ENCODE measurements at regions not wholly inside any gene's neighbourhood (a gene's known extent, or its start where the extent isn't known, plus 50 kb on each side); places are given as distances from the start of the nearest gene placed in this dataset.
"Not testable (repeated sequence)": the region's sequence is repeated elsewhere in the genome, so short reads cannot be mapped to it uniquely, and the experiment has no call there.

DNA sequence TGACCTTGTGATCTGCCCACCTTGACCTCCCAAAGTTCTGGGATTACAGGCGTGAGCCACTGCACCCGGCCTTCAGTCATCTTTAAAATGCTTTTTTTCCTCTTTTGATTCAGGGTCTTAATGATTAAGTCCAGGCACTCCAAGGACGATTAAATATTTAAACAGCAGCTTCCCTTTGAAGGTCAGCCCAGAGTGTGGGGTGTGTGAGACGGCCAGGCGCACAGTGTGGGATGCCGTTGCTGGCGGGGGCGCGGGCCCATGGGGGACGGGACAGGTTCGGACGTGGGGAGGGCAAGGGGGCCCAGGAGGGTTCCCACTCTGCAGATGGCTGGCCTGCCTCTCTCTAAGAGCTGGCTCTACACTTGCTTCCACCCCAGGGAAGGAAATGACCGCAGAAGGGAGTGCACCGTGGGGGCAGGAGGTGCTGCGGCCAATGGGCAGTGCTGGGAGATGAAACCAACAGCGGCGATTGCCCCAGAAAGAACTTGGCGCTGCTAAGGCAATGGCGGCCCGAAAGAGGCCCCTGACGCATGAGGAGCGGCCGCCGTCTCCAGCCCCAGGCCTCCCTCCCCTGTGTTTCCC lies 4445.7 kb upstream of the TPTE start:
- not testable (repeated sequence) for TF ChIP-seq CTCF (IDR thresholded peaks at IDR 0.05; ENCODE audit: low read depth, low read length); EZH2phosphoT487 (IDR thresholded peaks at IDR 0.05; ENCODE audit: low read depth)

Data from OCI-LY3 (cell line).